Smooth muscle cell (in vitro differentiated cells): ENCODE measurements at regions not wholly inside any gene's neighbourhood (a gene's known extent, or its start where the extent isn't known, plus 50 kb on each side); places are given as distances from the start of the nearest gene placed in this dataset.

Experiments
- DNase-seq: peaks from one replicate; lab custom pipeline; 2025; ENCODE audit not compliant: unreplicated experiment; lab: John Stamatoyannopoulos, UW
- H2AFZ ChIP-seq: fragments of 200-600 bp; sonication (generic); 2 replicates; pipeline ENCODE4 v1.6.0; 2016; ENCODE audit warnings: antibody characterized with exemption, low read depth, mild to moderate bottlenecking
- H3F3A ChIP-seq: fragments of 200-600 bp; sonication (generic); 2 replicates; pipeline ENCODE4 v1.6.0; 2017; ENCODE audit warnings: antibody characterized with exemption, low read depth
- H3K27ac ChIP-seq: fragments of 200-600 bp; sonication (generic); 2 replicates; pipeline ENCODE4 v1.5.1; 2016; ENCODE audit warnings: low read depth, mild to moderate bottlenecking
- H3K27me3 ChIP-seq: fragments of 200-600 bp; sonication (generic); 2 replicates; pipeline ENCODE4 v1.6.1; 2016; ENCODE audit warnings: low read depth, mild to moderate bottlenecking
- H3K36me3 ChIP-seq: fragments of 200-600 bp; sonication (generic); 2 replicates; pipeline ENCODE4 v1.5.1; 2016; ENCODE audit warnings: low read depth
- H3K4me1 ChIP-seq: fragments of 200-600 bp; sonication (generic); 2 replicates; pipeline ENCODE4 v1.5.1; 2016; ENCODE audit warnings: low read depth
- H3K4me2 ChIP-seq: fragments of 200-600 bp; sonication (generic); 2 replicates; pipeline ENCODE4 v1.6.0; 2016; ENCODE audit warnings: mild to moderate bottlenecking
- H3K4me3 ChIP-seq: fragments of 200-600 bp; sonication (generic); 2 replicates; pipeline ENCODE4 v1.5.1; 2016; ENCODE audit warnings: mild to moderate bottlenecking
- H3K79me2 ChIP-seq: fragments of 200-600 bp; sonication (generic); 2 replicates; pipeline ENCODE4 v1.6.0; 2016; ENCODE audit warnings: low read depth, mild to moderate bottlenecking
- H3K9ac ChIP-seq: fragments of 200-600 bp; sonication (generic); 2 replicates; pipeline ENCODE4 v1.6.0; 2016; ENCODE audit warnings: low read depth
- H3K9me3 ChIP-seq: fragments of 200-600 bp; sonication (generic); replicated peaks from 2 replicates; pipeline ENCODE4 v1.5.1; 2016; ENCODE audit warnings: low read depth
- H4K20me1 ChIP-seq: fragments of 200-600 bp; sonication (generic); 2 replicates; pipeline ENCODE4 v1.6.0; 2016; ENCODE audit warnings: low read depth
- WGBS: methylation state at CpG from one replicate; pipeline ENCODE4 v1.1.7; 2016; ENCODE audit warnings: low lambda C conversion rate; 5-methylcytosine and 5-hydroxymethylcytosine counted together
- TF ChIP-seq, protein P1 (sequence below): fragments of 200-600 bp; sonication (generic); IDR thresholded peaks from 2 replicates; pipeline ENCODE4 v1.5.1; 2017; ENCODE audit warnings: borderline replicate concordance, mild to moderate bottlenecking, antibody characterized with exemption; ENCODE audit not compliant: insufficient read depth, poor library complexity, severe bottlenecking

DNA sequence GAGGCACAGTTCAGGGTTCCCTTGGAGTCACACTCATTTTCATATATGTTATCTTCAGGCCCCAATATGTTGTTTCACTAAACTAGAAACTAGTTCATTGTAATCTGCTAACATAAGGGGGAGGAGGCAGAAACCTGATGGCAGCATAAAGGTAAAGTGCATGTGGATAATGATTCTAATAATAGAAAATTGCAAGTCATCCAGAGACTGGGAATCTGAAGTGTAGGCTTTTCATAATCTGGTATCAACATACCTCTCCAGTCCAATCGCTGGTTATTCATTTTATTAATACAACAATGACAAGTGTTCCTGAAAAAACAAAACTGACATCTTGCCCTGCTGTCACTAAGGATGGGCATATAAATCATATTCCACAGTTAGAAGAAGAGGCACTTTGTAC lies 326.3 kb upstream of the ZNF804A start:
- no peaks in the 10 kb centered on the region for H3K36me3 ChIP-seq
- H3K27me3 ChIP-seq, result no peaks in the 10 kb centered on the region
- no peaks in the 10 kb centered on the region for H3K4me1 ChIP-seq
- no peak overlapping the region for H3K4me3 ChIP-seq
- 84% methylated on average over 1 of the region's 1 CpG for WGBS
- no peak overlapping the region for H3K4me2 ChIP-seq
- H3K9me3 ChIP-seq, result no peaks in the 10 kb centered on the region
- H3K79me2 ChIP-seq, result no peaks in the 10 kb centered on the region
- no peak overlapping the region for H2AFZ ChIP-seq
- no peak overlapping the region for H3K9ac ChIP-seq
- TF ChIP-seq, protein P1, sequence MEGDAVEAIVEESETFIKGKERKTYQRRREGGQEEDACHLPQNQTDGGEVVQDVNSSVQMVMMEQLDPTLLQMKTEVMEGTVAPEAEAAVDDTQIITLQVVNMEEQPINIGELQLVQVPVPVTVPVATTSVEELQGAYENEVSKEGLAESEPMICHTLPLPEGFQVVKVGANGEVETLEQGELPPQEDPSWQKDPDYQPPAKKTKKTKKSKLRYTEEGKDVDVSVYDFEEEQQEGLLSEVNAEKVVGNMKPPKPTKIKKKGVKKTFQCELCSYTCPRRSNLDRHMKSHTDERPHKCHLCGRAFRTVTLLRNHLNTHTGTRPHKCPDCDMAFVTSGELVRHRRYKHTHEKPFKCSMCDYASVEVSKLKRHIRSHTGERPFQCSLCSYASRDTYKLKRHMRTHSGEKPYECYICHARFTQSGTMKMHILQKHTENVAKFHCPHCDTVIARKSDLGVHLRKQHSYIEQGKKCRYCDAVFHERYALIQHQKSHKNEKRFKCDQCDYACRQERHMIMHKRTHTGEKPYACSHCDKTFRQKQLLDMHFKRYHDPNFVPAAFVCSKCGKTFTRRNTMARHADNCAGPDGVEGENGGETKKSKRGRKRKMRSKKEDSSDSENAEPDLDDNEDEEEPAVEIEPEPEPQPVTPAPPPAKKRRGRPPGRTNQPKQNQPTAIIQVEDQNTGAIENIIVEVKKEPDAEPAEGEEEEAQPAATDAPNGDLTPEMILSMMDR, result no peak
- no peaks in the 10 kb centered on the region for H4K20me1 ChIP-seq
- DNase-seq, result no peak
- H3K27ac ChIP-seq, result no peak overlapping the region
- H3F3A ChIP-seq, result no peaks in the 10 kb centered on the region

DNA sequence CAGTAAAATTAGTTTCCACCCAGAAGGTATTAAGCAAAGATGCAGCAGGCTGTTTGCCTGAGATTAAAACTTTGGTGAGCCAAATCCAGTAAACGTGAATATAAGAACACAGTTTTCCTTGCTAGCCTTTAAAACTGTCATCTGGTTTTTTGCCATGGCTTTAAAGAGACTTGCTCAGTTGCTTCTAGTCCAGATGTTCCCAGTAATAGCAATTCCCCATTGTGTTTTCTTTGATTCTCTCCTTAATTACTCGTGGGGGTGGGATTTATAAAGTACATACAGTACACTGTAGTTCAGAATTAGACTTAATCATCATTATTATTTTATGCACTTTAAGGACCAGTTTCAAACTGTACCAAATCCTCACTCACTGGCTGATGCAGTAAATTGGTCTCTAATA lies 303.5 kb upstream of the ZNF804A start:
- Histone ChIP-seq H2AFZ (no peak overlapping the region), H3K4me3 (no peak overlapping the region), H3K9me3 (no peaks in the 10 kb centered on the region), H3K36me3 (no peaks in the 10 kb centered on the region), H3K4me1 (no peaks in the 10 kb centered on the region), H3K27ac (no peak overlapping the region), H3K79me2 (no peaks in the 10 kb centered on the region), H3F3A (no peaks in the 10 kb centered on the region), H4K20me1 (no peaks in the 10 kb centered on the region), H3K27me3 (no peaks in the 10 kb centered on the region), H3K4me2 (no peak overlapping the region), H3K9ac (no peak overlapping the region)
- no peak for DNase-seq
- TF ChIP-seq, protein P1, result no peak
- WGBS, result 57% methylated on average over 2 of the region's 2 CpGs

DNA sequence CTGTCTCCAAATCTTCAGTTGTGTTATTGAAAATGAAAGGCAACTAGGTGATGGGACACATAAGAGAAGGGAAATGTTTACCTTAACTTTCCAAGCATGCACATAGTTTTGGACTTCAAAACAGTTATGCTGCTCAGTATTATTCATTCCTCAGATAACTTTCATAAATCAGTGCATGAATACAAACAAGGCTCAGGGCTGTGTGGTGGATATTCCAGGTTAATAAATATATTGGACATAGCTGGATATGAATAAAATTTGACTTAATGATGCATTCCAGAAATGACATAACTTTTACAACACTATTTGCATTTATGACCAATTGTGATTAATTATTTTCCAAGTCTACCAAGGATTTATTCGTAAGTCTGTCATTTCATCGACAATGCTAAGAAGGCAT lies 301.2 kb upstream of the ZNF804A start:
- 97% methylated on average over 2 of the region's 2 CpGs for WGBS
- no peaks in the 10 kb centered on the region for H4K20me1 ChIP-seq
- no peak overlapping the region for H2AFZ ChIP-seq
- H3F3A ChIP-seq, result no peaks in the 10 kb centered on the region
- H3K27ac ChIP-seq, result no peak overlapping the region
- no peaks in the 10 kb centered on the region for H3K27me3 ChIP-seq
- H3K4me3 ChIP-seq, result no peak overlapping the region
- H3K4me2 ChIP-seq, result no peak overlapping the region
- TF ChIP-seq, protein P1, result no peak
- no peaks in the 10 kb centered on the region for H3K36me3 ChIP-seq
- no peaks in the 10 kb centered on the region for H3K79me2 ChIP-seq
- no peaks in the 10 kb centered on the region for H3K9me3 ChIP-seq
- no peaks in the 10 kb centered on the region for H3K4me1 ChIP-seq
- no peak overlapping the region for H3K9ac ChIP-seq
- no peak for DNase-seq

DNA sequence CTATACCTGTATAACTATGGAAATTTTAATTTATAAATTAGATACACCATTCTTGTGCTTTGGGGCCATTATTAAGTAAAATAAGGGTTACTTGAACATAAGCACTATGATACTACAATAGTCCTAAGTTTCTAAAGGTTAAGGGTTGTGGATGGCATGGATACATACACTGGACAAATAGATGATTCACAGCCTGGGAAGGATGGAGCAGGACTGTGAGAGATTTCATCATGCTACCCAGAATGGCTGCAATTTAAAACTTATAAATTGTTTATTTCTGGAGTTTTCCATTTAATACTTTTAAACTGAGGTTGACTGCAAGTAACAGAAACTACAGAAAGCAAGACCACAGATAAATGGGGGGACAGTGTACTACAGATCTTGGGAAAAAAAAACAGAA lies 295.8 kb upstream of the ZNF804A start:
- no peaks in the 10 kb centered on the region for H3K9me3 ChIP-seq
- H3K9ac ChIP-seq, result no peak overlapping the region
- no peaks in the 10 kb centered on the region for H3K79me2 ChIP-seq
- no peak for DNase-seq
- TF ChIP-seq, protein P1, result no peak
- H3K4me3 ChIP-seq, result no peak overlapping the region
- H3K27ac ChIP-seq, result no peak overlapping the region
- no peaks in the 10 kb centered on the region for H3K36me3 ChIP-seq
- H3F3A ChIP-seq, result no peaks in the 10 kb centered on the region
- H4K20me1 ChIP-seq, result no peaks in the 10 kb centered on the region
- no peaks in the 10 kb centered on the region for H3K27me3 ChIP-seq
- H3K4me1 ChIP-seq, result no peaks in the 10 kb centered on the region
- H3K4me2 ChIP-seq, result no peak overlapping the region
- peak overlapping the region; percentile 15 for H2AFZ ChIP-seq
